HCT116 (cell line): ENCODE measurements at regions not wholly inside any gene's neighbourhood (a gene's known extent, or its start where the extent isn't known, plus 50 kb on each side); places are given as distances from the start of the nearest gene placed in this dataset.

ENCODE experiments used
- ATAC-seq: fragments of 200-7000 bp; cut with Tn5 transposase; 2 replicates; pipeline ENCODE4 v1.9.1; 2020; ENCODE audit warnings: mild to moderate bottlenecking, moderate library complexity
- BruUV-seq: library from RNA; stranded (reverse); fragments of 400-500 nt; replicated peaks from 2 replicates; lab custom pipeline; 2021; lab: Mats Ljungman, UMichigan
- CTCF ChIA-PET: fragments of 300-600 bp; sonication (Branson Sonifier 250); formaldehyde crosslinking; loops from one replicate; lab custom pipeline; 2021; ENCODE audit warnings: antibody characterized with exemption; lab: Charles Lee
- POLR2A ChIA-PET: fragments of 300-600, 350-600 bp; sonication (Branson Sonifier 250); formaldehyde crosslinking; loops from one replicate; lab custom pipeline; 2021; ENCODE audit warnings: antibody characterized with exemption; lab: Charles Lee
- RAD21 ChIA-PET, 2 experiments: fragments of 300-600 bp; sonication (Branson Sonifier 250); formaldehyde crosslinking; loops; one replicate each; lab custom pipeline; 2023; ENCODE audit warnings: low total read pairs in 2 of 2; ENCODE audit not compliant: uncharacterized antibody in 2 of 2, unreplicated experiment in 2 of 2, low non-redundant PET in 1 of 2; lab: Charles Lee
- DNase-seq: peaks from one replicate; pipeline ENCODE4 v3.0.0-alpha.2; 2010; ENCODE audit warnings: low read depth, low spot score
- H2AFZ ChIP-seq: fragments of 200-600 bp; shearing (Covaris generic), sonication (generic); 2 replicates; pipeline ENCODE4 v1.6.1; 2017; ENCODE audit warnings: low read depth, mixed run types, mixed read lengths, antibody characterized with exemption, low read length; ENCODE audit not compliant: poor library complexity, severe bottlenecking
- H3K27ac ChIP-seq: 2 replicates; pipeline ENCODE4 v1.5.1; 2012; ENCODE audit warnings: low read depth, low read length
- H3K27me3 ChIP-seq: fragments of 200-600 bp; sonication (generic); 2 replicates; pipeline ENCODE4 v1.6.1; 2016; ENCODE audit warnings: mixed run types, low read length, mixed read lengths; ENCODE audit not compliant: insufficient read depth
- H3K36me3 ChIP-seq, 2 experiments: fragments of 200-500 bp in 1 of 2; fragments of 200-600 bp in 1 of 2; sonication (Bioruptor generic) in 1 of 2; sonication (generic) in 1 of 2; 2 replicates each; pipeline versions ENCODE4 v1.5.1 to v1.6.1; 2014 to 2016; ENCODE audit warnings: low read length in 2 of 2, inconsistent platforms in 1 of 2, mixed read lengths in 1 of 2, mixed run types in 1 of 2; ENCODE audit not compliant: insufficient read depth in 2 of 2, control insufficient read depth in 1 of 2
- H3K4me1 ChIP-seq, 2 experiments: fragments of 200-600 bp in 1 of 2; sonication (generic) in 1 of 2; 2 replicates each; pipeline versions ENCODE4 v1.5.1 to v1.6.1; 2012 to 2017; ENCODE audit warnings: low read length in 2 of 2, inconsistent platforms in 1 of 2, mild to moderate bottlenecking in 1 of 2, mixed read lengths in 1 of 2, mixed run types in 1 of 2, moderate library complexity in 1 of 2; ENCODE audit not compliant: insufficient read depth in 2 of 2, control insufficient read depth in 1 of 2
- H3K4me2 ChIP-seq: fragments of 200-600 bp; sonication (generic); 2 replicates; pipeline ENCODE4 v1.6.1; 2017; ENCODE audit warnings: mixed run types, low read length, mixed read lengths
- H3K4me3 ChIP-seq, 2 experiments: fragments of 200-600 bp in 1 of 2; sonication (generic) in 1 of 2; replicated peaks in 1 of 2; 2 replicates each; pipeline ENCODE4 v1.5.1; 2011 to 2016; ENCODE audit warnings: low read length in 2 of 2, control low read depth in 1 of 2, low read depth in 1 of 2, mild to moderate bottlenecking in 1 of 2, mixed read lengths in 1 of 2, mixed run types in 1 of 2
- H3K79me2 ChIP-seq: fragments of 200-600 bp; sonication (generic); 2 replicates; pipeline ENCODE4 v1.6.1; 2017; ENCODE audit warnings: mild to moderate bottlenecking, mixed run types, low read length, moderate library complexity, mixed read lengths; ENCODE audit not compliant: insufficient read depth
- H3K9ac ChIP-seq: fragments of 200-600 bp; sonication (generic); 2 replicates; pipeline ENCODE4 v1.6.1; 2016; ENCODE audit warnings: low read length, mixed read lengths
- H3K9me2 ChIP-seq: fragments of 200-600 bp; sonication (generic), shearing (Covaris generic); 2 replicates; pipeline ENCODE4 v1.6.1; 2017; ENCODE audit warnings: mixed run types, mild to moderate bottlenecking, moderate library complexity; ENCODE audit not compliant: insufficient read depth
- H3K9me3 ChIP-seq, 2 experiments: fragments of 200-500 bp in 1 of 2; fragments of 200-600 bp in 1 of 2; sonication (Bioruptor generic) in 1 of 2; sonication (generic) in 1 of 2; 2 replicates each; pipeline ENCODE4 v1.6.1; 2014 to 2017; ENCODE audit warnings: low read length in 2 of 2, mixed read lengths in 2 of 2, inconsistent platforms in 1 of 2, low read depth in 1 of 2, mild to moderate bottlenecking in 1 of 2, mixed run types in 1 of 2, moderate library complexity in 1 of 2; ENCODE audit not compliant: control insufficient read depth in 1 of 2, insufficient read depth in 1 of 2
- H4K20me1 ChIP-seq: fragments of 200-600 bp; sonication (generic), shearing (Covaris generic); 2 replicates; pipeline ENCODE4 v1.6.1; 2017; ENCODE audit warnings: mixed run types, mild to moderate bottlenecking, moderate library complexity; ENCODE audit not compliant: insufficient read depth
- ATF3 ChIP-seq: IDR thresholded peaks from 2 replicates; pipeline ENCODE4 v1.6.1; 2012
- CTCF ChIP-seq, 3 experiments: fragments of 200-600 bp in 1 of 3; sonication (generic) in 1 of 3; IDR thresholded peaks in 2 of 3; conservative IDR thresholded peaks in 1 of 3; 2 replicates each; pipeline ENCODE4 v1.5.1; 2012 to 2017; ENCODE audit warnings: low read depth in 2 of 3, low read length in 2 of 3, antibody characterized with exemption in 1 of 3, borderline replicate concordance in 1 of 3, control low read depth in 1 of 3, mild to moderate bottlenecking in 1 of 3, mixed read lengths in 1 of 3, mixed run types in 1 of 3, moderate library complexity in 1 of 3; ENCODE audit not compliant: insufficient read depth in 1 of 3
- EZH2 ChIP-seq: fragments of 200-600 bp; sonication (generic); IDR thresholded peaks from 2 replicates; pipeline ENCODE4 v1.6.1; 2017; ENCODE audit warnings: antibody characterized with exemption, mixed run types
- EZH2phosphoT487 ChIP-seq: fragments of 200-600 bp; IDR thresholded peaks from 2 replicates; pipeline ENCODE4 v1.6.1; 2018; ENCODE audit warnings: antibody characterized with exemption, borderline replicate concordance
- POLR2A ChIP-seq: IDR thresholded peaks from 2 replicates; pipeline ENCODE4 v1.7.0; 2011; ENCODE audit warnings: borderline replicate concordance; ENCODE audit not compliant: insufficient read depth, insufficient read length; ENCODE audit errors: extremely low read depth
- SIN3A ChIP-seq: IDR thresholded peaks from 2 replicates; pipeline ENCODE4 v1.6.1; 2012; ENCODE audit warnings: low read depth
- SP1 ChIP-seq: IDR thresholded peaks from 2 replicates; pipeline ENCODE4 v1.6.1; 2012; ENCODE audit warnings: low read depth
- TCF7L2 ChIP-seq: IDR thresholded peaks from 2 replicates; pipeline ENCODE4 v1.7.0; 2011; ENCODE audit warnings: borderline replicate concordance, inconsistent platforms; ENCODE audit not compliant: insufficient read depth, insufficient read length; ENCODE audit errors: extremely low read depth
- ZBTB33 ChIP-seq: IDR thresholded peaks from 2 replicates; pipeline ENCODE4 v1.6.1; 2011; ENCODE audit warnings: mild to moderate bottlenecking, low read length, moderate library complexity; ENCODE audit not compliant: insufficient replicate concordance; ENCODE audit errors: extremely low read depth
- intact Hi-C: fragments of 100-400 bp; cut with micrococcal nuclease; formaldehyde crosslinking; loops from 2 replicates; pipeline ENCODE4 v1.10.0; 2022

GRCh38 chr5:4537489-4537888 lies 602.6 kb upstream of the ADAMTS16 start:
- no peak overlapping the region for H3K27ac ChIP-seq
- H3K79me2 ChIP-seq, result no peaks in the 10 kb centered on the region
- BruUV-seq, result no TSS peak
- H3K9me3 ChIP-seq, result peaks cover 15 to 38% of the 10 kb centered on the region in 2 experiments; a peak in 2 of 4 replicates
- H3K4me2 ChIP-seq, result no peak overlapping the region
- RAD21 ChIA-PET, result no interaction called here
- no peak overlapping the region for H2AFZ ChIP-seq
- no peaks in the 10 kb centered on the region for H4K20me1 ChIP-seq
- POLR2A ChIA-PET, result no interaction called here
- ATAC-seq, result no peak
- H3K36me3 ChIP-seq, result no peaks in the 10 kb centered on the region
- no peak for DNase-seq
- H3K27me3 ChIP-seq, result no peaks in the 10 kb centered on the region
- H3K9ac ChIP-seq, result no peak overlapping the region
- intact Hi-C loops, result no loop called here
- H3K9me2 ChIP-seq, result no peaks in the 10 kb centered on the region
- CTCF ChIA-PET, result no interaction called here
- H3K4me3 ChIP-seq, result no peak overlapping the region
- no peak for TF ChIP-seq CTCF (IDR thresholded peaks at IDR 0.05 in 2 of 3, conservative IDR thresholded peaks at IDR 0.05 in 1 of 3; ENCODE audit: borderline replicate concordance in 1 of 3, insufficient read depth in 1 of 3, low read depth in 2 of 3, low read length in 2 of 3)
- TF ChIP-seq SIN3A, result no peak
- TF ChIP-seq EZH2phosphoT487, result no peak
- TF ChIP-seq ZBTB33, result no peak
- no peak for TF ChIP-seq TCF7L2
- TF ChIP-seq EZH2, result no peak
- TF ChIP-seq SP1, result no peak
- TF ChIP-seq ATF3, result no peak
- no peak for TF ChIP-seq POLR2A
- TF ChIP-seq, all 23 proteins: peak for 0
- no peaks in the 10 kb centered on the region for H3K4me1 ChIP-seq
